ENCODE measurements at regions not wholly inside any gene's neighbourhood (a gene's known extent, or its start where the extent isn't known, plus 50 kb on each side); places are given as distances from the start of the nearest gene placed in this dataset.

GRCh38 chr2:11058129-11058528 is 97.1 kb upstream of the SLC66A3 start:
- DNase-seq (ENCODE audit: low read depth): no peak
- H3K4me3 ChIP-seq (ENCODE audit: control insufficient read depth, low read depth, low read length): no peak overlapping the region
- TF ChIP-seq CTCF (conservative IDR thresholded peaks at IDR 0.05; ENCODE audit: control insufficient read depth, insufficient read depth, low read depth, low read length): no peak

- no peak for TF ChIP-seq CTCF (conservative IDR thresholded peaks at IDR 0.05; ENCODE audit: control insufficient read depth, insufficient read depth, low read depth, low read length)
- no peak for DNase-seq (ENCODE audit: low read depth)
- no peak overlapping the region for H3K4me3 ChIP-seq (ENCODE audit: control insufficient read depth, low read depth, low read length)
These were observed 94.7 kb upstream of the SLC66A3 start for GRCh38 chr2:11060376-11061169.

- H3K4me3 ChIP-seq (ENCODE audit: control insufficient read depth, low read depth, low read length): no peak overlapping the region
- DNase-seq (ENCODE audit: low read depth): no peak
- TF ChIP-seq CTCF (conservative IDR thresholded peaks at IDR 0.05; ENCODE audit: control insufficient read depth, insufficient read depth, low read depth, low read length): no peak
These were observed 89.3 kb upstream of the SLC66A3 start for GRCh38 chr2:11065833-11066485.

GRCh38 chr2:11067221-11068078 is 87.8 kb upstream of the SLC66A3 start:
- TF ChIP-seq CTCF (conservative IDR thresholded peaks at IDR 0.05; ENCODE audit: control insufficient read depth, insufficient read depth, low read depth, low read length): no peak
- no peak for DNase-seq (ENCODE audit: low read depth)
- no peak overlapping the region for H3K4me3 ChIP-seq (ENCODE audit: control insufficient read depth, low read depth, low read length)

- DNase-seq (ENCODE audit: low read depth): no peak
- H3K4me3 ChIP-seq (ENCODE audit: control insufficient read depth, low read depth, low read length): no peak overlapping the region
- no peak for TF ChIP-seq CTCF (conservative IDR thresholded peaks at IDR 0.05; ENCODE audit: control insufficient read depth, insufficient read depth, low read depth, low read length)
These were observed 87.1 kb upstream of the SLC66A3 start for GRCh38 chr2:11068079-11068741.

- no peak for TF ChIP-seq CTCF (conservative IDR thresholded peaks at IDR 0.05; ENCODE audit: control insufficient read depth, insufficient read depth, low read depth, low read length)
- no peak for DNase-seq (ENCODE audit: low read depth)
- no peak overlapping the region for H3K4me3 ChIP-seq (ENCODE audit: control insufficient read depth, low read depth, low read length)
These were observed 86.3 kb upstream of the SLC66A3 start for GRCh38 chr2:11068856-11069526.

Data from fibroblast of mammary gland (primary cell).